AG04450 (cell line): ENCODE measurements at regions not wholly inside any gene's neighbourhood (a gene's known extent, or its start where the extent isn't known, plus 50 kb on each side); places are given as distances from the start of the nearest gene placed in this dataset.

ENCODE experiments used
- CTCF ChIA-PET: fragments of 300-600, 350-600 bp; formaldehyde crosslinking; extraction: SDS; loops from one replicate; lab custom pipeline; 2022; ENCODE audit warnings: antibody characterized with exemption, inconsistent platforms; lab: Charles Lee
- POLR2A ChIA-PET: fragments of 350-600 bp; formaldehyde crosslinking; extraction: SDS; loops from one replicate; lab custom pipeline; 2021; ENCODE audit warnings: antibody characterized with exemption, inconsistent platforms; lab: Yijun Ruan, JAX
- DNase-seq: peaks from one replicate; pipeline ENCODE4 v3.0.0-alpha.2; 2011; ENCODE audit warnings: low read depth, low spot score
- H3K27ac ChIP-seq: one replicate; pipeline ENCODE4 v1.5.1; 2012; ENCODE audit warnings: low read depth, low read length, control low read depth
- H3K27me3 ChIP-seq: one replicate; pipeline ENCODE4 v1.6.0; 2012; ENCODE audit warnings: low read length; ENCODE audit not compliant: control insufficient read depth, insufficient read depth
- H3K4me3 ChIP-seq: 2 replicates; pipeline ENCODE4 v1.5.1; 2011; ENCODE audit warnings: mild to moderate bottlenecking, low read depth, low read length, control low read depth
- H3K9me3 ChIP-seq: 2 replicates; pipeline ENCODE4 v1.5.1; 2012; ENCODE audit warnings: low read length; ENCODE audit not compliant: control insufficient read depth, insufficient read depth
- CTCF ChIP-seq: IDR thresholded peaks from 2 replicates; pipeline ENCODE4 v1.5.1; 2011; ENCODE audit warnings: low read depth, low read length, control low read depth, inconsistent platforms

GRCh38 chr18:54086863-54087262 lies 137.6 kb downstream of the MBD2 start:
- H3K27me3 ChIP-seq: no peaks in the 10 kb centered on the region
- H3K9me3 ChIP-seq: no peaks in the 10 kb centered on the region; the same call in 1 of the 2 replicates
- no peak for TF ChIP-seq CTCF
- no peak for DNase-seq
- CTCF ChIA-PET: no interaction called here
- H3K27ac ChIP-seq: no peak overlapping the region
- POLR2A ChIA-PET: no interaction called here
- H3K4me3 ChIP-seq: no peak overlapping the region

- POLR2A ChIA-PET: no interaction called here
- Histone ChIP-seq H3K4me3 (no peak overlapping the region), H3K27me3 (no peaks in the 10 kb centered on the region), H3K27ac (no peak overlapping the region), H3K9me3 (no peaks in the 10 kb centered on the region; the same call in 1 of the 2 replicates)
- TF ChIP-seq CTCF: no peak
- CTCF ChIA-PET: no interaction called here
- DNase-seq: no peak
These were observed 138.2 kb downstream of the MBD2 start for GRCh38 chr18:54086046-54086802.

- Histone ChIP-seq H3K27me3 (no peaks in the 10 kb centered on the region), H3K9me3 (no peaks in the 10 kb centered on the region; the same call in 1 of the 2 replicates), H3K27ac (no peak overlapping the region), H3K4me3 (no peak overlapping the region)
- ChIA-PET POLR2A (no interaction called here), CTCF (no interaction called here)
- no peak for TF ChIP-seq CTCF
- no peak for DNase-seq
These were observed 143.6 kb downstream of the MBD2 start for GRCh38 chr18:54080858-54081257.

GRCh38 chr18:54076166-54076565 lies 148.3 kb downstream of the MBD2 start:
- no peak overlapping the region for H3K4me3 ChIP-seq
- H3K27ac ChIP-seq: no peak overlapping the region
- ChIA-PET CTCF (interaction anchor here (0.6 kb wide), 1 partner anchor 13 kb away, joined by 3 read pairs; no protein-coding TSS in a partner anchor), POLR2A (no interaction called here)
- no peak for TF ChIP-seq CTCF
- DNase-seq: no peak
- H3K9me3 ChIP-seq: no peaks in the 10 kb centered on the region
- no peaks in the 10 kb centered on the region for H3K27me3 ChIP-seq

GRCh38 chr18:54075689-54076088 lies 148.8 kb downstream of the MBD2 start:
- no peak overlapping the region for H3K27ac ChIP-seq
- no peak for DNase-seq
- TF ChIP-seq CTCF: no peak
- H3K27me3 ChIP-seq: no peaks in the 10 kb centered on the region
- no peaks in the 10 kb centered on the region for H3K9me3 ChIP-seq
- ChIA-PET CTCF (interaction anchor here (0.6 kb wide), 1 partner anchor 14 kb away, joined by 3 read pairs; no protein-coding TSS in a partner anchor), POLR2A (no interaction called here)
- H3K4me3 ChIP-seq: no peak overlapping the region
